ENCODE measurements at regions not wholly inside any gene's neighbourhood (a gene's known extent, or its start where the extent isn't known, plus 50 kb on each side); places are given as distances from the start of the nearest gene placed in this dataset.

- no peak for TF ChIP-seq CTCF (IDR thresholded peaks at IDR 0.05; ENCODE audit: extremely low read depth, missing control alignments)
- no peak for DNase-seq (ENCODE audit: low spot score)
These were observed 342.7 kb upstream of the RIOK2 start for GRCh38 chr5:97525780-97526179.

- DNase-seq (ENCODE audit: low spot score), result no peak
- no peak for TF ChIP-seq CTCF (IDR thresholded peaks at IDR 0.05; ENCODE audit: extremely low read depth, missing control alignments)
These were observed 345.9 kb upstream of the RIOK2 start for GRCh38 chr5:97528941-97529340.

GRCh38 chr5:97529354-97529985 lies 346.4 kb upstream of the RIOK2 start:
- no peak for DNase-seq (ENCODE audit: low spot score)
- TF ChIP-seq CTCF (IDR thresholded peaks at IDR 0.05; ENCODE audit: extremely low read depth, missing control alignments), result no peak

- DNase-seq (ENCODE audit: low spot score), result no peak
- TF ChIP-seq CTCF (IDR thresholded peaks at IDR 0.05; ENCODE audit: extremely low read depth, missing control alignments), result no peak
These were observed 348.5 kb upstream of the RIOK2 start for GRCh38 chr5:97531549-97531948.

GRCh38 chr5:97534166-97534565 lies 351.1 kb upstream of the RIOK2 start:
- DNase-seq (ENCODE audit: low spot score), result peak; percentile 69
- peak; percentile 7 for TF ChIP-seq CTCF (IDR thresholded peaks at IDR 0.05; ENCODE audit: extremely low read depth, missing control alignments)

- DNase-seq (ENCODE audit: low spot score), result no peak
- TF ChIP-seq CTCF (IDR thresholded peaks at IDR 0.05; ENCODE audit: extremely low read depth, missing control alignments), result no peak
These were observed 353.6 kb upstream of the RIOK2 start for GRCh38 chr5:97536683-97537082.

GRCh38 chr5:97538912-97539311 lies 355.9 kb upstream of the RIOK2 start:
- TF ChIP-seq CTCF (IDR thresholded peaks at IDR 0.05; ENCODE audit: extremely low read depth, missing control alignments), result no peak
- DNase-seq (ENCODE audit: low spot score), result no peak

All from GM20000 (cell line).